ENCODE measurements at regions not wholly inside any gene's neighbourhood (a gene's known extent, or its start where the extent isn't known, plus 50 kb on each side); places are given as distances from the start of the nearest gene placed in this dataset.

- H3K9ac ChIP-seq (ENCODE audit: low read length) = no peak overlapping the region
- H3K9me2 ChIP-seq (replicated peaks; ENCODE audit: insufficient read depth, low read length) = no peaks in the 10 kb centered on the region
- H3K79me2 ChIP-seq (ENCODE audit: low read length) = no peaks in the 10 kb centered on the region
- H3K9me3 ChIP-seq (replicated peaks; ENCODE audit: insufficient read depth, low read length) = no peaks in the 10 kb centered on the region
- H3K4me3 ChIP-seq (ENCODE audit: low read length) = no peak overlapping the region
- H3K27me3 ChIP-seq (replicated peaks; ENCODE audit: insufficient read depth, low read length) = no peaks in the 10 kb centered on the region
- no peaks in the 10 kb centered on the region for H4K20me1 ChIP-seq (ENCODE audit: insufficient read depth, low read length)
- H3K4me1 ChIP-seq (ENCODE audit: low read length) = peaks cover 4% of the 10 kb centered on the region; the same call in 1 of the 2 replicates
- H3K4me2 ChIP-seq (ENCODE audit: low read depth, low read length) = no peak overlapping the region
- no peaks in the 10 kb centered on the region for H3K36me3 ChIP-seq (replicated peaks; ENCODE audit: insufficient read depth, low read length)
- no peak overlapping the region for H2AFZ ChIP-seq (ENCODE audit: low read length)
- H3K27ac ChIP-seq (ENCODE audit: low read length) = no peak overlapping the region
- no peak for DNase-seq
- H3F3A ChIP-seq (ENCODE audit: insufficient read depth, low read length) = no peaks in the 10 kb centered on the region
- TF ChIP-seq, protein P1, sequence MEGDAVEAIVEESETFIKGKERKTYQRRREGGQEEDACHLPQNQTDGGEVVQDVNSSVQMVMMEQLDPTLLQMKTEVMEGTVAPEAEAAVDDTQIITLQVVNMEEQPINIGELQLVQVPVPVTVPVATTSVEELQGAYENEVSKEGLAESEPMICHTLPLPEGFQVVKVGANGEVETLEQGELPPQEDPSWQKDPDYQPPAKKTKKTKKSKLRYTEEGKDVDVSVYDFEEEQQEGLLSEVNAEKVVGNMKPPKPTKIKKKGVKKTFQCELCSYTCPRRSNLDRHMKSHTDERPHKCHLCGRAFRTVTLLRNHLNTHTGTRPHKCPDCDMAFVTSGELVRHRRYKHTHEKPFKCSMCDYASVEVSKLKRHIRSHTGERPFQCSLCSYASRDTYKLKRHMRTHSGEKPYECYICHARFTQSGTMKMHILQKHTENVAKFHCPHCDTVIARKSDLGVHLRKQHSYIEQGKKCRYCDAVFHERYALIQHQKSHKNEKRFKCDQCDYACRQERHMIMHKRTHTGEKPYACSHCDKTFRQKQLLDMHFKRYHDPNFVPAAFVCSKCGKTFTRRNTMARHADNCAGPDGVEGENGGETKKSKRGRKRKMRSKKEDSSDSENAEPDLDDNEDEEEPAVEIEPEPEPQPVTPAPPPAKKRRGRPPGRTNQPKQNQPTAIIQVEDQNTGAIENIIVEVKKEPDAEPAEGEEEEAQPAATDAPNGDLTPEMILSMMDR (IDR thresholded peaks at IDR 0.05; ENCODE audit: low read length) = no peak
- TF ChIP-seq EZH2phosphoT487 (IDR thresholded peaks at IDR 0.05; ENCODE audit: low read length) (no peak), EZH2 (optimal IDR thresholded peaks at IDR 0.05; ENCODE audit: low read depth, low read length) (no peak)
Measured at GRCh38 chr4:13829457-13829856, 201.9 kb upstream of the BOD1L1 start.

DNA sequence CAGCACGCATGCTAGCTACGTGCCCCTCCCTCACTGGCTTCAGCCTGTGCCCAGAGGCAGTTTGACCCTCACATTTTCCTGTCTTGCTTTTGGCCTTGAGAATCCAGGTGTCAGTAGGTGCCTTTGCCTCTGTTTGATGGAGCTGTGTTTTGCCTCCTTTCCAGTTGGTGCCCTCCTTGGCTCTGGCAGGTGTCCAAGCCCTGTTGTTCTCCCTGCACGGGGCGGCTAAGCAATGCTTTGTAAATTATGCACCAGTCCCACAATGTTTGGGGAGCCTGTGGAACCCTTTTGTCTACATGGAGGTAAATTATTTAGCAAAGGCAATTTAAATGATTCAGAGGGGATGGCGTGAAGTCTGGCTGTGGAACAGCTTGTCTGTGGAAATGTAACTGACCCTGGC, 202.9 kb upstream of the BOD1L1 start:
- H4K20me1 ChIP-seq (ENCODE audit: insufficient read depth, low read length) = no peaks in the 10 kb centered on the region
- H3K4me3 ChIP-seq (ENCODE audit: low read length) = no peak overlapping the region
- no peak overlapping the region for H2AFZ ChIP-seq (ENCODE audit: low read length)
- H3K36me3 ChIP-seq (replicated peaks; ENCODE audit: insufficient read depth, low read length) = no peaks in the 10 kb centered on the region
- H3K9me3 ChIP-seq (replicated peaks; ENCODE audit: insufficient read depth, low read length) = no peaks in the 10 kb centered on the region
- no peaks in the 10 kb centered on the region for H3K27me3 ChIP-seq (replicated peaks; ENCODE audit: insufficient read depth, low read length)
- H3K9me2 ChIP-seq (replicated peaks; ENCODE audit: insufficient read depth, low read length) = no peaks in the 10 kb centered on the region
- H3K4me1 ChIP-seq (ENCODE audit: low read length) = peaks cover 4% of the 10 kb centered on the region; the same call in 1 of the 2 replicates
- TF ChIP-seq EZH2 (optimal IDR thresholded peaks at IDR 0.05; ENCODE audit: low read depth, low read length) = no peak
- no peak for TF ChIP-seq EZH2phosphoT487 (IDR thresholded peaks at IDR 0.05; ENCODE audit: low read length)
- TF ChIP-seq, protein P1 (IDR thresholded peaks at IDR 0.05; ENCODE audit: low read length) = no peak
- DNase-seq = no peak
- H3F3A ChIP-seq (ENCODE audit: insufficient read depth, low read length) = no peaks in the 10 kb centered on the region
- no peak overlapping the region for H3K9ac ChIP-seq (ENCODE audit: low read length)
- no peak overlapping the region for H3K27ac ChIP-seq (ENCODE audit: low read length)
- no peaks in the 10 kb centered on the region for H3K79me2 ChIP-seq (ENCODE audit: low read length)
- no peak overlapping the region for H3K4me2 ChIP-seq (ENCODE audit: low read depth, low read length)

DNA sequence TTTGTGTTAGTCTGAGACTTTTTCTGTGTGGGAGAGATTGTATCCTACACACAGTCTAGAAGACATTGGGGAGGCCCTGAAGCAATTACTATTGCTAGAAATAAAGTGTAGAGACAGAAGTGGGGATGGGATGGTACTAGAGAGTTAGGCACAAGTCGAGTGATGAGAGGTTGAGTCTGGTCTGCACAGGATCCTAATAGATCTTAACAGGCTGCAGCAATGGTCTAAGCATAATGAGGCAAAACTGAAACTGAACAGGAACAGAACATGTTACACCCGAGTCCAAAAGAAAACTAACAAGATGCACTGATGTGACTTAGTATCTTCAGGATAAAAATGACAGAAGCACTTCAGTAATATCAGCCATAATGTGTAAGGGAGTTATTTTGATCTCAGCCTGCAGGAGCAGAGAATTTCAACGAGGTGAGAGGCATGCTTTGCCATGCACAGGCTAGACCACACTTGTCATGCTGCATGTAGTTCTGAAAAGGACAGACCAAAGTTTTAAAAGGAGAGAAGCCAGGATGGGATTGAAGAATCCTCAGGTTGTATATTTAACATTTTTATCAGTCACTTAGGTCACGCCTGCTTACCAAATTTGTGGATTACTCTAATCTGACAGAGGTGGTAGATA, 205.8 kb upstream of the BOD1L1 start:
- H3K36me3 ChIP-seq (replicated peaks; ENCODE audit: insufficient read depth, low read length) = no peaks in the 10 kb centered on the region
- no peak overlapping the region for H2AFZ ChIP-seq (ENCODE audit: low read length)
- DNase-seq = no peak
- no peaks in the 10 kb centered on the region for H3K9me2 ChIP-seq (replicated peaks; ENCODE audit: insufficient read depth, low read length)
- no peak overlapping the region for H3K4me2 ChIP-seq (ENCODE audit: low read depth, low read length)
- H3K79me2 ChIP-seq (ENCODE audit: low read length) = no peaks in the 10 kb centered on the region
- H3K9ac ChIP-seq (ENCODE audit: low read length) = no peak overlapping the region
- no peaks in the 10 kb centered on the region for H3F3A ChIP-seq (ENCODE audit: insufficient read depth, low read length)
- H3K4me3 ChIP-seq (ENCODE audit: low read length) = no peak overlapping the region
- H3K9me3 ChIP-seq (replicated peaks; ENCODE audit: insufficient read depth, low read length) = no peaks in the 10 kb centered on the region
- H3K4me1 ChIP-seq (ENCODE audit: low read length) = peaks cover 4% of the 10 kb centered on the region; the same call in 1 of the 2 replicates
- H3K27me3 ChIP-seq (replicated peaks; ENCODE audit: insufficient read depth, low read length) = no peaks in the 10 kb centered on the region
- no peak for TF ChIP-seq EZH2phosphoT487 (IDR thresholded peaks at IDR 0.05; ENCODE audit: low read length)
- no peak for TF ChIP-seq EZH2 (optimal IDR thresholded peaks at IDR 0.05; ENCODE audit: low read depth, low read length)
- TF ChIP-seq, protein P1 (IDR thresholded peaks at IDR 0.05; ENCODE audit: low read length) = no peak
- H4K20me1 ChIP-seq (ENCODE audit: insufficient read depth, low read length) = no peaks in the 10 kb centered on the region
- no peak overlapping the region for H3K27ac ChIP-seq (ENCODE audit: low read length)

Data from MM.1S (cell line).